KMS-11 (cell line): ENCODE measurements at regions not wholly inside any gene's neighbourhood (a gene's known extent, or its start where the extent isn't known, plus 50 kb on each side); places are given as distances from the start of the nearest gene placed in this dataset.

Source experiments
- H2AFZ ChIP-seq: fragments of 200-600 bp; sonication (generic); 2 replicates; pipeline ENCODE4 v1.6.1; 2016; ENCODE audit warnings: antibody characterized with exemption, mixed run types, low read depth
- H3K27ac ChIP-seq: fragments of 200-600 bp; sonication (generic); 2 replicates; pipeline ENCODE4 v1.6.1; 2016; ENCODE audit warnings: mild to moderate bottlenecking, mixed run types
- H3K27me3 ChIP-seq: fragments of 200-600 bp; sonication (generic); 2 replicates; pipeline ENCODE4 v1.6.1; 2017; ENCODE audit warnings: mild to moderate bottlenecking, low read depth, mixed run types, moderate library complexity; ENCODE audit not compliant: insufficient read depth
- H3K36me3 ChIP-seq: fragments of 200-600 bp; sonication (generic); 2 replicates; pipeline ENCODE4 v1.6.1; 2017; ENCODE audit warnings: mild to moderate bottlenecking, mixed run types; ENCODE audit not compliant: insufficient read depth
- H3K4me1 ChIP-seq: fragments of 200-600 bp; sonication (generic); 2 replicates; pipeline ENCODE4 v1.6.1; 2016; ENCODE audit warnings: mild to moderate bottlenecking, low read depth, mixed run types; ENCODE audit not compliant: poor library complexity, severe bottlenecking
- H3K4me2 ChIP-seq: fragments of 200-600 bp; sonication (generic); 2 replicates; pipeline ENCODE4 v1.7.0; 2016; ENCODE audit warnings: mild to moderate bottlenecking, mixed run types
- H3K4me3 ChIP-seq: fragments of 200-600 bp; sonication (generic); IDR thresholded peaks from 2 replicates; pipeline ENCODE4 v1.6.1; 2017; ENCODE audit warnings: low read depth, low read length, mixed read lengths; ENCODE audit not compliant: insufficient read depth
- H3K79me2 ChIP-seq: fragments of 200-600 bp; sonication (generic); 2 replicates; pipeline ENCODE4 v1.6.1; 2016; ENCODE audit warnings: low read depth, mixed run types; ENCODE audit not compliant: insufficient read depth
- H3K9ac ChIP-seq: fragments of 200-600 bp; sonication (generic); 2 replicates; pipeline ENCODE4 v1.6.1; 2016; ENCODE audit warnings: mild to moderate bottlenecking, mixed run types
- H4K20me1 ChIP-seq: fragments of 200-600 bp; sonication (generic); 2 replicates; pipeline ENCODE4 v1.6.1; 2016; ENCODE audit warnings: mild to moderate bottlenecking, mixed run types; ENCODE audit not compliant: insufficient read depth
- CTCF ChIP-seq: fragments of 200-600 bp; sonication (generic); conservative IDR thresholded peaks from 2 replicates; pipeline ENCODE4 v1.6.1; 2017; ENCODE audit warnings: low read depth, mild to moderate bottlenecking, antibody characterized with exemption, low read length, moderate library complexity, mixed read lengths

GRCh38 chr1:196160066-196160795 lies 448.0 kb downstream of the KCNT2 start:
- H3K27ac ChIP-seq, result no peak overlapping the region
- no peak overlapping the region for H3K4me3 ChIP-seq
- no peak overlapping the region for H3K4me2 ChIP-seq
- no peak for TF ChIP-seq CTCF
- no peaks in the 10 kb centered on the region for H4K20me1 ChIP-seq
- H3K36me3 ChIP-seq, result no peaks in the 10 kb centered on the region
- no peak overlapping the region for H2AFZ ChIP-seq
- H3K79me2 ChIP-seq, result no peaks in the 10 kb centered on the region
- H3K4me1 ChIP-seq, result no peaks in the 10 kb centered on the region
- no peak overlapping the region for H3K9ac ChIP-seq
- no peaks in the 10 kb centered on the region for H3K27me3 ChIP-seq

GRCh38 chr1:196155586-196155985 lies 452.7 kb downstream of the KCNT2 start:
- H3K27me3 ChIP-seq, result no peaks in the 10 kb centered on the region
- no peak for TF ChIP-seq CTCF
- H3K36me3 ChIP-seq, result 0 out of 2 replicates have a peak, but pooled peaks cover 5% of the 10 kb centered on the region
- no peak overlapping the region for H3K27ac ChIP-seq
- no peaks in the 10 kb centered on the region for H3K4me1 ChIP-seq
- H3K79me2 ChIP-seq, result no peaks in the 10 kb centered on the region
- H4K20me1 ChIP-seq, result no peaks in the 10 kb centered on the region
- no peak overlapping the region for H3K9ac ChIP-seq
- H3K4me2 ChIP-seq, result no peak overlapping the region
- no peak overlapping the region for H2AFZ ChIP-seq
- no peak overlapping the region for H3K4me3 ChIP-seq

GRCh38 chr1:196152975-196153374 lies 455.3 kb downstream of the KCNT2 start:
- Histone ChIP-seq H3K4me2 (no peak overlapping the region), H4K20me1 (no peaks in the 10 kb centered on the region), H3K36me3 (0 out of 2 replicates have a peak, but pooled peaks cover 5% of the 10 kb centered on the region), H3K4me1 (no peaks in the 10 kb centered on the region), H3K27me3 (no peaks in the 10 kb centered on the region), H2AFZ (no peak overlapping the region), H3K79me2 (no peaks in the 10 kb centered on the region), H3K4me3 (no peak overlapping the region), H3K9ac (no peak overlapping the region), H3K27ac (no peak overlapping the region)
- TF ChIP-seq CTCF, result no peak

GRCh38 chr1:196152086-196152485 lies 456.2 kb downstream of the KCNT2 start:
- Histone ChIP-seq H3K27ac (no peak overlapping the region), H3K79me2 (no peaks in the 10 kb centered on the region), H3K27me3 (no peaks in the 10 kb centered on the region), H3K36me3 (0 out of 2 replicates have a peak, but pooled peaks cover 5% of the 10 kb centered on the region), H3K4me1 (no peaks in the 10 kb centered on the region), H3K4me3 (no peak overlapping the region), H3K4me2 (no peak overlapping the region), H4K20me1 (no peaks in the 10 kb centered on the region), H3K9ac (no peak overlapping the region), H2AFZ (no peak overlapping the region)
- TF ChIP-seq CTCF, result no peak
